Uterus (tissue), 2 donors: ENCODE measurements at regions not wholly inside any gene's neighbourhood (a gene's known extent, or its start where the extent isn't known, plus 50 kb on each side); places are given as distances from the start of the nearest gene placed in this dataset.

ENCODE experiments used
- CTCF ChIP-seq, 4 experiments: fragments of 200-600 bp in 2 of 4; fragments of 450-650 bp in 2 of 4; sonication (generic) in 2 of 4; IDR thresholded peaks; one replicate each; pipeline ENCODE4 v1.5.1; 2016 to 2019; ENCODE audit warnings: antibody characterized with exemption in 4 of 4, mild to moderate bottlenecking in 2 of 4, moderate library complexity in 1 of 4
- POLR2A ChIP-seq, 2 donors: fragments of 450-650 bp; IDR thresholded peaks; one replicate each; pipeline ENCODE4 v1.6.1; 2016; ENCODE audit warnings: antibody characterized with exemption in 2 of 2, mild to moderate bottlenecking in 1 of 2, moderate library complexity in 1 of 2

- TF ChIP-seq CTCF (IDR thresholded peaks at IDR 0.05) (no peak), POLR2A (IDR thresholded peaks at IDR 0.05) (no peak)
Observed at GRCh38 chr11:10927538-10927937, 69.7 kb upstream of the ZBED5 start.
